H1 (cell line): ENCODE measurements at regions not wholly inside any gene's neighbourhood (a gene's known extent, or its start where the extent isn't known, plus 50 kb on each side); places are given as distances from the start of the nearest gene placed in this dataset.

ENCODE experiments used
- CTCF ChIA-PET: fragments of 300-600 bp; sonication (Branson Sonifier 250); formaldehyde crosslinking; loops from one replicate; lab custom pipeline; 2021; ENCODE audit not compliant: partially characterized antibody; lab: Charles Lee
- POLR2A ChIA-PET: fragments of 300-600 bp; sonication (Branson Sonifier 250); formaldehyde crosslinking; loops from one replicate; lab custom pipeline; 2021; ENCODE audit warnings: inconsistent platforms; ENCODE audit not compliant: partially characterized antibody; lab: Charles Lee
- DNase-seq, 2 experiments: peaks; one replicate each; pipeline versions ENCODE4 v3.0.0 to v3.0.0-alpha.2; 2010 to 2022; ENCODE audit warnings: low spot score in 2 of 2, low read depth in 1 of 2, mixed read lengths in 1 of 2
- FAIRE-seq: peaks from 2 replicates; lab custom pipeline; 2011; peaks lifted over from hg19 to GRCh38; lab: Jason Lieb, UNC
- H2AFZ ChIP-seq: 2 replicates; pipeline ENCODE4 v1.8.1; 2012; ENCODE audit warnings: low read length, inconsistent platforms
- H2AK5ac ChIP-seq: 2 replicates; pipeline ENCODE4 v1.6.1; 2013; ENCODE audit warnings: low read depth, low read length
- H2BK120ac ChIP-seq: replicated peaks from 2 replicates; pipeline ENCODE3; 2013; ENCODE audit warnings: low read depth, low read length, inconsistent platforms
- H2BK12ac ChIP-seq: 2 replicates; pipeline ENCODE4 v1.6.1; 2013; ENCODE audit warnings: low read depth, low read length
- H2BK15ac ChIP-seq: 2 replicates; pipeline ENCODE4 v1.6.1; 2013; ENCODE audit warnings: low read length
- H2BK20ac ChIP-seq: 2 replicates; pipeline ENCODE4 v1.6.1; 2013; ENCODE audit warnings: low read length
- H2BK5ac ChIP-seq: 2 replicates; pipeline ENCODE4 v1.6.1; 2013; ENCODE audit warnings: low read depth, low read length
- H3K14ac ChIP-seq: 2 replicates; pipeline ENCODE4 v1.6.1; 2013; ENCODE audit warnings: inconsistent platforms; ENCODE audit not compliant: insufficient read length
- H3K18ac ChIP-seq: 2 replicates; pipeline ENCODE4 v1.6.1; 2013; ENCODE audit warnings: low read length; ENCODE audit errors: extremely low read depth
- H3K23ac ChIP-seq: 2 replicates; pipeline ENCODE4 v1.6.1; 2013; ENCODE audit warnings: inconsistent platforms; ENCODE audit not compliant: insufficient read length
- H3K23me2 ChIP-seq: 2 replicates; pipeline ENCODE4 v1.6.1; 2013; ENCODE audit warnings: low read depth, low read length
- H3K27ac ChIP-seq: 2 replicates; pipeline ENCODE4 v1.6.1; 2011; ENCODE audit warnings: low read depth, low read length, inconsistent platforms
- H3K27me3 ChIP-seq, 4 experiments: replicated peaks in 1 of 4; 1 replicate in 1 of 4; 2 replicates in 3 of 4; pipeline versions ENCODE4 v1.6.1 to v1.8.1; 2011 to 2013; ENCODE audit warnings: low read length in 3 of 4, mild to moderate bottlenecking in 3 of 4, inconsistent platforms in 2 of 4, mixed read lengths in 2 of 4, moderate library complexity in 1 of 4; ENCODE audit not compliant: control insufficient read depth in 3 of 4, insufficient read depth in 3 of 4; ENCODE audit errors: extremely low read depth in 1 of 4
- H3K36me3 ChIP-seq, 4 experiments: 2 replicates each; pipeline versions ENCODE4 v1.6.1 to v1.8.1; 2011 to 2013; ENCODE audit warnings: mild to moderate bottlenecking in 4 of 4, low read length in 3 of 4, moderate library complexity in 2 of 4, control low read depth in 1 of 4, inconsistent platforms in 1 of 4; ENCODE audit not compliant: insufficient read depth in 4 of 4, control insufficient read depth in 2 of 4
- H3K4ac ChIP-seq: replicated peaks from 2 replicates; pipeline ENCODE3; 2013; ENCODE audit warnings: low read length, low read depth, mixed read lengths, inconsistent platforms; ENCODE audit not compliant: insufficient read length
- H3K4me1 ChIP-seq, 4 experiments: replicated peaks in 1 of 4; 1 replicate in 1 of 4; 2 replicates in 3 of 4; pipeline versions ENCODE4 v1.6.1 to v1.8.1; 2011 to 2013; ENCODE audit warnings: low read length in 3 of 4, inconsistent platforms in 2 of 4, mixed read lengths in 1 of 4; ENCODE audit not compliant: insufficient read depth in 4 of 4, control insufficient read depth in 3 of 4
- H3K4me2 ChIP-seq, 2 experiments: 2 replicates each; pipeline versions ENCODE4 v1.6.1 to v1.8.1; 2011 to 2013; ENCODE audit warnings: low read depth in 2 of 2, low read length in 2 of 2, control low read depth in 1 of 2, inconsistent platforms in 1 of 2, mild to moderate bottlenecking in 1 of 2; ENCODE audit not compliant: insufficient read depth in 1 of 2
- H3K4me3 ChIP-seq, 4 experiments: fragments of 200-600, 300-600 bp in 1 of 4; sonication (generic), shearing (Covaris generic), sonication (Bioruptor Twin) in 1 of 4; 2 replicates each; pipeline versions ENCODE4 v1.5.1 to v1.8.1; 2011 to 2016; ENCODE audit warnings: low read length in 4 of 4, low read depth in 3 of 4, control low read depth in 2 of 4, inconsistent platforms in 2 of 4, mild to moderate bottlenecking in 2 of 4, mixed read lengths in 1 of 4, moderate library complexity in 1 of 4; ENCODE audit not compliant: insufficient read depth in 2 of 4; ENCODE audit errors: extremely low read depth in 1 of 4
- H3K56ac ChIP-seq: replicated peaks from 2 replicates; pipeline ENCODE3; 2013; ENCODE audit warnings: low read depth, mild to moderate bottlenecking, mixed read lengths, low read length, inconsistent platforms; ENCODE audit not compliant: insufficient read length
- H3K79me1 ChIP-seq: 2 replicates; pipeline ENCODE4 v1.6.1; 2013; ENCODE audit warnings: low read depth, low read length, control low read depth
- H3K79me2 ChIP-seq, 2 experiments: 2 replicates each; pipeline versions ENCODE4 v1.6.1 to v1.8.1; 2012 to 2013; ENCODE audit warnings: low read length in 2 of 2, mild to moderate bottlenecking in 2 of 2, inconsistent platforms in 1 of 2; ENCODE audit not compliant: insufficient read depth in 2 of 2, control insufficient read depth in 1 of 2
- H3K9ac ChIP-seq, 4 experiments: replicated peaks in 1 of 4; 1 replicate in 1 of 4; 2 replicates in 3 of 4; pipeline versions ENCODE4 v1.6.1 to v1.8.1; 2011 to 2013; ENCODE audit warnings: low read depth in 3 of 4, low read length in 3 of 4, control low read depth in 2 of 4, mild to moderate bottlenecking in 2 of 4, moderate library complexity in 2 of 4, inconsistent platforms in 1 of 4; ENCODE audit errors: extremely low read depth in 1 of 4
- H3K9me3 ChIP-seq, 2 experiments: 2 replicates each; pipeline versions ENCODE4 v1.6.1 to v1.8.1; 2012 to 2013; ENCODE audit warnings: mild to moderate bottlenecking in 2 of 2, moderate library complexity in 2 of 2, control low read depth in 1 of 2, inconsistent platforms in 1 of 2, low read depth in 1 of 2, low read length in 1 of 2, mixed read lengths in 1 of 2; ENCODE audit not compliant: insufficient read depth in 2 of 2
- H4K20me1 ChIP-seq, 2 experiments: replicated peaks in 1 of 2; 2 replicates each; pipeline versions ENCODE3 to v1.8.1; 2011 to 2013; ENCODE audit warnings: inconsistent platforms in 2 of 2, low read length in 2 of 2, mild to moderate bottlenecking in 1 of 2; ENCODE audit not compliant: insufficient read depth in 2 of 2, control insufficient read depth in 1 of 2
- H4K5ac ChIP-seq: 2 replicates; pipeline ENCODE4 v1.6.1; 2013; ENCODE audit warnings: low read length, low read depth, mixed read lengths, inconsistent platforms; ENCODE audit not compliant: insufficient read length
- H4K8ac ChIP-seq: 2 replicates; pipeline ENCODE4 v1.8.0; 2013; ENCODE audit warnings: mild to moderate bottlenecking, moderate library complexity, low read length, inconsistent platforms; ENCODE audit not compliant: insufficient read depth; ENCODE audit errors: extremely low read depth
- H4K91ac ChIP-seq: replicated peaks from 2 replicates; pipeline ENCODE3; 2013; ENCODE audit warnings: low read length, mixed read lengths, inconsistent platforms; ENCODE audit not compliant: insufficient read length
- BRCA1 ChIP-seq: IDR thresholded peaks from 2 replicates; pipeline ENCODE4 v1.6.1; 2012; ENCODE audit warnings: low read depth, low read length, improper control_type of control experiment
- CBX5 ChIP-seq: fragments of 300-800, 300-1000 bp; sonication (generic); IDR thresholded peaks from 2 replicates; pipeline ENCODE4 v1.7.1; 2016; ENCODE audit warnings: antibody characterized with exemption, low read length, low read depth
- CEBPB ChIP-seq: IDR thresholded peaks from 2 replicates; pipeline ENCODE4 v1.6.1; 2012; ENCODE audit warnings: low read depth, low read length
- HDAC6 ChIP-seq: IDR thresholded peaks from one replicate; pipeline ENCODE4 v1.7.1; 2012; ENCODE audit warnings: low read depth, mild to moderate bottlenecking, inconsistent platforms, low read length, moderate library complexity
- JUN ChIP-seq: IDR thresholded peaks from 2 replicates; pipeline ENCODE4 v1.6.1; 2011; ENCODE audit warnings: low read depth, mild to moderate bottlenecking, improper control_type of control experiment, low read length
- KDM1A ChIP-seq: fragments of 200-600, 300-600 bp; sonication (generic); IDR thresholded peaks from 2 replicates; pipeline ENCODE4 v1.7.1; 2016; ENCODE audit warnings: mild to moderate bottlenecking, low read length, borderline replicate concordance
- MAFK ChIP-seq: IDR thresholded peaks from 2 replicates; pipeline ENCODE4 v1.6.1; 2012; ENCODE audit warnings: low read depth, mild to moderate bottlenecking, improper control_type of control experiment, low read length
- PHF8 ChIP-seq: fragments of 200-600 bp; sonication (generic); conservative IDR thresholded peaks from 2 replicates; pipeline ENCODE4 v1.7.1; 2012; ENCODE audit warnings: low read depth, mild to moderate bottlenecking, inconsistent platforms, low read length, moderate library complexity
- POLR2A ChIP-seq, 2 experiments: IDR thresholded peaks; 1 replicate in 1 of 2; 2 replicates in 1 of 2; pipeline ENCODE4 v1.6.1; 2011; ENCODE audit warnings: low read depth in 2 of 2, low read length in 2 of 2, mild to moderate bottlenecking in 2 of 2; ENCODE audit errors: control extremely low read depth in 1 of 2
- RAD21 ChIP-seq, 2 experiments: IDR thresholded peaks in 1 of 2; conservative IDR thresholded peaks in 1 of 2; 2 replicates each; pipeline ENCODE4 v1.6.1; 2011; ENCODE audit warnings: low read depth in 2 of 2, low read length in 2 of 2, improper control_type of control experiment in 1 of 2, inconsistent platforms in 1 of 2, mild to moderate bottlenecking in 1 of 2, moderate library complexity in 1 of 2
- SP2 ChIP-seq: IDR thresholded peaks from 2 replicates; pipeline ENCODE4 v1.6.1; 2012; ENCODE audit warnings: mild to moderate bottlenecking, low read length, inconsistent platforms
- TAF7 ChIP-seq: optimal IDR thresholded peaks from 2 replicates; pipeline ENCODE3; 2011; ENCODE audit warnings: low read depth, mild to moderate bottlenecking, inconsistent platforms, low read length, moderate library complexity, borderline replicate concordance
- WGBS, 2 experiments: shearing (Covaris generic) in 1 of 2; methylation state at CpG; one replicate each; pipeline versions ENCODE4 v1.1.6 to v1.1.7; 2013 to 2015; ENCODE audit warnings: low lambda C conversion rate in 2 of 2, mixed read lengths in 2 of 2, inconsistent platforms in 1 of 2, low coverage in 1 of 2, missing lambda C conversion rate in 1 of 2; ENCODE audit not compliant: insufficient replicate concordance in 2 of 2, insufficient coverage in 1 of 2, insufficient read length in 1 of 2; ENCODE audit errors: extremely low coverage in 1 of 2, missing lambda C conversion rate in 1 of 2; 5-methylcytosine and 5-hydroxymethylcytosine counted together

DNA sequence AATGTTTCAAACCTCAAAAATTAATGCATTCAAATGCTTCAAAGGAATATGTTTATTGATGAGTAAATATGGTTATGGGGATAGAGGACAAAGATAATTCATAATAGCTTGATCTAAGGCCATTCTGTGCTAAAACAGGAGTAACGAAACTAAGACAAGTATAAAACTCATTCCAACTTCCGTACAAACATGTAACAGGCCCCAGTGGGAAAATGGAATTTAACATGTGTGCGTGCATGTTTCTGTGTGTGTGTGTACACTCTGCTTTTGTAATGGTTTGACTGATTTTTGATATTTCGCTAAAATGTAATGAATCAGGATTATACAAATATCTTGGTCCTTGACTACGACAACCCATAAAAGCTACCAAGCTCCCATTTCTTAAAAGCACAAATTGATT lies 91.0 kb downstream of the KLF12 start:
- H3K9me3 ChIP-seq: no peaks in the 10 kb centered on the region
- H2BK5ac ChIP-seq: no peak overlapping the region
- H3K14ac ChIP-seq: no peak overlapping the region
- 91% methylated on average over 5 of the region's 5 CpGs; no CpG with 5 or more reads in 1 of the 2 experiments for WGBS, 2 experiments
- H3K56ac ChIP-seq: no peak overlapping the region
- no peaks in the 10 kb centered on the region for H4K20me1 ChIP-seq
- no peak overlapping the region for H2BK20ac ChIP-seq
- no peak overlapping the region for H2AK5ac ChIP-seq
- no peaks in the 10 kb centered on the region for H3K27me3 ChIP-seq
- peaks cover 0 to 7% of the 10 kb centered on the region in 2 experiments; a peak in 2 of 4 replicates for H3K79me2 ChIP-seq
- H3K18ac ChIP-seq: no peak overlapping the region
- ChIA-PET CTCF (interaction anchor here (0.6 kb wide), 1 partner anchor 240 kb away, joined by 4 read pairs; no protein-coding TSS in a partner anchor), POLR2A (interaction anchor here (1.2 kb wide), 1 partner anchor 19 kb away, joined by 4 read pairs; no protein-coding TSS in a partner anchor)
- DNase-seq: no peak
- no peak overlapping the region for H2BK15ac ChIP-seq
- H3K4me3 ChIP-seq: no peak overlapping the region
- H2BK12ac ChIP-seq: no peak overlapping the region
- H4K5ac ChIP-seq: no peak overlapping the region
- no peak for FAIRE-seq
- H3K79me1 ChIP-seq: no peaks in the 10 kb centered on the region
- no peak overlapping the region for H3K23ac ChIP-seq
- no peak overlapping the region for H3K4me2 ChIP-seq
- no peak for TF ChIP-seq BRCA1
- no peak for TF ChIP-seq POLR2A (IDR thresholded peaks at IDR 0.05; ENCODE audit: control extremely low read depth in 1 of 2, low read depth in 2 of 2, low read length in 2 of 2)
- TF ChIP-seq CEBPB: no peak
- TF ChIP-seq JUN: no peak
- no peak for TF ChIP-seq RAD21 (IDR thresholded peaks at IDR 0.05 in 1 of 2, conservative IDR thresholded peaks at IDR 0.05 in 1 of 2; ENCODE audit: low read depth in 2 of 2, low read length in 2 of 2)
- TF ChIP-seq SP2: no peak
- TF ChIP-seq KDM1A: no peak
- TF ChIP-seq TAF7: no peak
- TF ChIP-seq CBX5: no peak
- no peak for TF ChIP-seq MAFK
- TF ChIP-seq PHF8: no peak
- TF ChIP-seq HDAC6: no peak
- H2BK120ac ChIP-seq: no peak overlapping the region
- H3K23me2 ChIP-seq: no peaks in the 10 kb centered on the region
- no peak overlapping the region for H2AFZ ChIP-seq
- H4K8ac ChIP-seq: no peak overlapping the region
- no peak overlapping the region for H3K9ac ChIP-seq
- H3K36me3 ChIP-seq: no peaks in the 10 kb centered on the region
- peaks cover 0 to 3% (median 0%) of the 10 kb centered on the region in 4 experiments; a peak in 2 of 7 replicates for H3K4me1 ChIP-seq
- no peak overlapping the region for H3K27ac ChIP-seq
- no peak overlapping the region for H4K91ac ChIP-seq
- H3K4ac ChIP-seq: no peak overlapping the region
